ENCODE measurements at regions not wholly inside any gene's neighbourhood (a gene's known extent, or its start where the extent isn't known, plus 50 kb on each side); places are given as distances from the start of the nearest gene placed in this dataset.

DNA sequence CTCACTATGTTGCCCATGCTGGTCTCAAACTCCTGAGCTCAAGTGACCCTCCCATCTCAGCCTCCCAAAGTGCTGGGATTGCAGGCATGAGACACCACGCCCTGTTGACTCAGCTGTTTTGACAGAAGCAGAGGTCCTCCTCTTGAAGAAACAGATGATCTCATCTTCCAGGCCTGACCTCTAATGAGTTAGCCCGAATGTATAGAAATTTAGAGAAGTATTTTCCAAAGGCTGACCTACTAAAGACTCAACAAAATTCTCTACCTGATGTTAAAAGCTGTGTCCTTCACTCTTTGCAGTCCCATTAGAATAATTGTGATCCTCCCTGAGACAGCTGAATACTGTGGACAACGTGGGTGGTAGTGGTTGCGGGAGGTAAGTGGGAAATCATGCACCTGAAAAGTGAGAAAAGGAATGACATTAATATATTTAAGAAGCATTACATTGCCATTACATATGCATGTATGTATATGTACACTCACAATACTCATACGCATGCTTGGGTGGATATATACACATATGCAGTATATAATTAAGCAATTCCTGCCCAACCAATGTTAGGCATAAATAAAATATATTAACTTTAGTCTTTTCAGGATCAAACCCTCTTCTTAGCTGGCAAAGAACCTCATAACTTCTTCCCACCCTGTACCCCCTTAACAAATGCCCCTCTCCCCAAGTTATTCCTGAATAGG lies 204.6 kb upstream of the NR2F2 start:
- Histone ChIP-seq H3K36me3 (ENCODE audit: control insufficient read depth in 1 of 2, insufficient read depth in 2 of 2, low read length in 2 of 2) (no peaks in the 10 kb centered on the region), H3K9me3 (ENCODE audit: control insufficient read depth in 1 of 2, low read length in 2 of 2) (no peaks in the 10 kb centered on the region), H3K27me3 (ENCODE audit: control insufficient read depth in 1 of 2, insufficient read depth in 2 of 2, low read length in 2 of 2) (no peaks in the 10 kb centered on the region), H3K27ac (ENCODE audit: low read depth, low read length) (no peak overlapping the region), H3K9ac (ENCODE audit: low read depth in 1 of 2, low read length in 2 of 2) (no peak overlapping the region), H3K4me1 (ENCODE audit: control insufficient read depth in 1 of 2, insufficient read depth in 2 of 2, low read length in 2 of 2) (no peaks in the 10 kb centered on the region), H3K4me3 (ENCODE audit: low read depth in 1 of 2, low read length in 2 of 2) (no peak overlapping the region)

DNA sequence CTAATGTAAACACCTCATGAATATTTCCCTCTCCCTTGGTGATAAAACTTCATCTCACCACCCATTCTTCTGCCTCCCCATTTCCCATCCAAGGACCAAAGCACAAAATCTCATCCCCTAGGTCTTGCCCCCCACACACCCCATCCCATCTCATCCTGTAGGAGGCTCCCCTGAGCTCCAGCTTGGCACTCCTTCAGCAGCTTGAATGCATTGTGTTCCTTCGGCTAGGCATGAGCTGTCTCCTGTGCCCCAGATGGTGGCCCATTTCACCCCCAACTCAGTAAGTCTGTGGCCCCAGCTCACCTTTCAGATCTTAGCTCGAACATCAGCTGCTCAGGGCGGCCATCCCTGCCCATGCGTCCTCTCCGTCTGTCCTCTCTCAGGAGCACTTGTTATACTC lies 203.6 kb upstream of the NR2F2 start:
- H3K27me3 ChIP-seq (ENCODE audit: control insufficient read depth in 1 of 2, insufficient read depth in 2 of 2, low read length in 2 of 2), result no peaks in the 10 kb centered on the region
- no peaks in the 10 kb centered on the region for H3K4me1 ChIP-seq (ENCODE audit: control insufficient read depth in 1 of 2, insufficient read depth in 2 of 2, low read length in 2 of 2)
- H3K27ac ChIP-seq (ENCODE audit: low read depth, low read length), result no peak overlapping the region
- H3K4me3 ChIP-seq (ENCODE audit: low read depth in 1 of 2, low read length in 2 of 2), result no peak overlapping the region
- no peak overlapping the region for H3K9ac ChIP-seq (ENCODE audit: low read depth in 1 of 2, low read length in 2 of 2)
- H3K36me3 ChIP-seq (ENCODE audit: control insufficient read depth in 1 of 2, insufficient read depth in 2 of 2, low read length in 2 of 2), result no peaks in the 10 kb centered on the region
- H3K9me3 ChIP-seq (ENCODE audit: control insufficient read depth in 1 of 2, low read length in 2 of 2), result no peaks in the 10 kb centered on the region

DNA sequence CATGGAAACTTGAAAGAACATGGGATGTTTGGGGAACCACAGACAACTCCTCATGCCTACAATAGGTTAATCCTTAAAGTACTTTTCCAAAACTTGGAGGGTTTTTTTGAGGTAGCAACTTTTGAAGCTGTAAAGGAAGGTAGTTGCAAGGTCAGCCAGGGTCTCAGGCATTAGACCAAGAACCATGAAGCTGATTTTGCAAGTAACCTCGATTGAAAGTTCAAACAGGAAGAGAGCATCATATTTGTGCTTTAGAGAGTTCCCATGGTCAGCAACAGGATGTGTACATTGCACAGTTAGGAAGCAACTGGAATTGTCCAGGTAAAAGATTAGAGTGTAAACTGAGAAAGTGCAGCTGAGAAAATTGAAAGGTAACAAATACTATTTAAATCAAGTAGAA lies 199.8 kb upstream of the NR2F2 start:
- Histone ChIP-seq H3K9me3 (ENCODE audit: control insufficient read depth in 1 of 2, low read length in 2 of 2) (no peaks in the 10 kb centered on the region), H3K4me1 (ENCODE audit: control insufficient read depth in 1 of 2, insufficient read depth in 2 of 2, low read length in 2 of 2) (no peaks in the 10 kb centered on the region), H3K27me3 (ENCODE audit: control insufficient read depth in 1 of 2, insufficient read depth in 2 of 2, low read length in 2 of 2) (no peaks in the 10 kb centered on the region), H3K27ac (ENCODE audit: low read depth, low read length) (no peak overlapping the region), H3K9ac (ENCODE audit: low read depth in 1 of 2, low read length in 2 of 2) (no peak overlapping the region), H3K4me3 (ENCODE audit: low read depth in 1 of 2, low read length in 2 of 2) (no peak overlapping the region), H3K36me3 (ENCODE audit: control insufficient read depth in 1 of 2, insufficient read depth in 2 of 2, low read length in 2 of 2) (no peaks in the 10 kb centered on the region)

DNA sequence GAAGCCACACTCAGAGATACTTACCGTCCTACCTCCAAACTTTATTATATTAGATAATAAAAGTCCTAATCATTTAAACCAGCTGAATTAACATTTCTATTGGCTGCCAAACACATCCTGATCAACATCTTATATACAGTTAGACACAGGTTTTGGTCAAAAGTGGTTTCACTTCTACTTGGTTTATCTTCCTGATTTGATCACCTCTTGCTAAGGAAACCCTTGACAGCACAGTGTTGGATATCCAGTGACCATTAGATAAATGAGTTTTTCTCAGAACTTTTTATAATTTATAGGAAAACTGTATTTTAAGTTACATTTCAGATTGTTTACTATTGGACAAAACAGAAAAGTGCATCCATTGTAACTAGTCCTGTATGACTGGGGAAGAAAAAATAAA lies 198.4 kb upstream of the NR2F2 start:
- H3K9ac ChIP-seq (ENCODE audit: low read depth in 1 of 2, low read length in 2 of 2), result no peak overlapping the region

DNA sequence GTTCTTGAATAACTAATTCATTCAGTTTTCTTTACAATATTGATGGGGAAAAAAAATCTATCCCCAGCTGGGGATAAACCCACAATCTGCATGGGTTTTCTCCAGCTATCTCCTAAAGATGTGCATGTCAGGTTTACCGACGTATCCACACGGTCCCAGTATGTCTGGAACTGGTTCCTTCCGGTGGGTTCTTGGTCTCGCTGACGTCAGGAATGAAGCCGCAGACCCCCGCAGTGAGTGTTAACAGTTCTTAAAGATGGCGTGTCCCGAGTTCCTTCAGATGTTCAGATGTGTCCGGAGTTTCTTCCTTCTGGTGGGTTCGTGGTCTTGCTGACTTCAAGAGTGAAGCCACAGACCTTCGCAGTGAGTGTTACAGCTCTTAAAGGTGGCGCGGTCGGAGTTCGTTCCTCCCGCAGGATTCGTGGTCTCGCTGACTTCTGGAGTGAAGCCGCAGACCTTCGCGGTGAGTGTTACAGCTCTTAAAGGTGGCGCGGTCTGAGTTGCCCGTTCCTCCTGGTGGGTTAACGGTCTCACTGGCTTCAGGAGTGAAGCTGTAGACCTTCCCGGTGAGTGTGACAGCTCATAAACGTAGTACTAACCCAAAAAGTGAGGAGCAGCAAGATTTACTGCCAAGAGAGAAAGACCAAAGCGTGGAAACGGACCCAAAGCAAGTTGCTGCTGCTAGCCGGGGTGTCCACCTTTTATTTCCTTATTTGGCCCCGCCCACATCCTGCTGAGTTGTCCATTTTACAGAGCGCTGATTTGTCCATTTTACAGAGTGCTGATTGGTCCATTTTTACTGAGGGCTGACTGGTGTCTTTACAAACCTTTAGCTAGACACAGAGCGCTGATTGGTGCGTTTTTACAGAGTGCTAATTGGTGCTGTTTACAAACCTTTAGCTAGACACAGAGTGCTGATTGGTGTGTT lies 195.1 kb upstream of the NR2F2 start:
- H3K9ac ChIP-seq (ENCODE audit: low read depth in 1 of 2, low read length in 2 of 2), result no peak overlapping the region
- H3K4me1 ChIP-seq (ENCODE audit: control insufficient read depth in 1 of 2, insufficient read depth in 2 of 2, low read length in 2 of 2), result no peaks in the 10 kb centered on the region
- no peaks in the 10 kb centered on the region for H3K36me3 ChIP-seq (ENCODE audit: control insufficient read depth in 1 of 2, insufficient read depth in 2 of 2, low read length in 2 of 2)
- H3K27me3 ChIP-seq (ENCODE audit: control insufficient read depth in 1 of 2, insufficient read depth in 2 of 2, low read length in 2 of 2), result no peaks in the 10 kb centered on the region
- no peak overlapping the region for H3K4me3 ChIP-seq (ENCODE audit: low read depth in 1 of 2, low read length in 2 of 2)
- H3K27ac ChIP-seq (ENCODE audit: low read depth, low read length), result no peak overlapping the region
- H3K9me3 ChIP-seq (ENCODE audit: control insufficient read depth in 1 of 2, low read length in 2 of 2), result no peaks in the 10 kb centered on the region

More for the DNA sequence above, 198.4 kb upstream of the NR2F2 start:
- H3K36me3 ChIP-seq (ENCODE audit: control insufficient read depth in 1 of 2, insufficient read depth in 2 of 2, low read length in 2 of 2), result no peaks in the 10 kb centered on the region
- H3K4me1 ChIP-seq (ENCODE audit: control insufficient read depth in 1 of 2, insufficient read depth in 2 of 2, low read length in 2 of 2), result no peaks in the 10 kb centered on the region
- H3K9me3 ChIP-seq (ENCODE audit: control insufficient read depth in 1 of 2, low read length in 2 of 2), result no peaks in the 10 kb centered on the region
- no peaks in the 10 kb centered on the region for H3K27me3 ChIP-seq (ENCODE audit: control insufficient read depth in 1 of 2, insufficient read depth in 2 of 2, low read length in 2 of 2)
- no peak overlapping the region for H3K27ac ChIP-seq (ENCODE audit: low read depth, low read length)
- H3K4me3 ChIP-seq (ENCODE audit: low read depth in 1 of 2, low read length in 2 of 2), result no peak overlapping the region

DNA sequence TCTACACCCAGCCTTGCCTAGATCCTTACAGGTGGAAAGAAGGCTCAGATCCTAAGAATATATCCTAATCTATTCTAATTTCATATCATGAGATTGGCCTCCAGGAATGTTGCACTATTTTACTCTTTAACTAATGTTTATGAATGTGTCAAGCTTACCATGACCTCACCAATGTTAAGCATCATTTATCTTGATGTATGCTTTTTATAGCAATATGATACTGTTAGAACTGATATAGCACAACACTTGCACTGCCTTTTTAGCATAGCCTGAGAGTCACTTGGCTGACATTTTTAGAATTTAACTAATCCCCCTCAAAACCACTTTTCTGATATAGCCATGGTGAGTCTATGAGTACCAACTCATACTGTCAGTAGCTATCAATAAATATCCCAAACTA lies 191.5 kb upstream of the NR2F2 start:
- Histone ChIP-seq H3K36me3 (ENCODE audit: control insufficient read depth in 1 of 2, insufficient read depth in 2 of 2, low read length in 2 of 2) (no peaks in the 10 kb centered on the region), H3K4me1 (ENCODE audit: control insufficient read depth in 1 of 2, insufficient read depth in 2 of 2, low read length in 2 of 2) (no peaks in the 10 kb centered on the region), H3K27ac (ENCODE audit: low read depth, low read length) (no peak overlapping the region), H3K4me3 (ENCODE audit: low read depth in 1 of 2, low read length in 2 of 2) (no peak overlapping the region), H3K9ac (ENCODE audit: low read depth in 1 of 2, low read length in 2 of 2) (no peak overlapping the region), H3K9me3 (ENCODE audit: control insufficient read depth in 1 of 2, low read length in 2 of 2) (no peaks in the 10 kb centered on the region), H3K27me3 (ENCODE audit: control insufficient read depth in 1 of 2, insufficient read depth in 2 of 2, low read length in 2 of 2) (no peaks in the 10 kb centered on the region)

DNA sequence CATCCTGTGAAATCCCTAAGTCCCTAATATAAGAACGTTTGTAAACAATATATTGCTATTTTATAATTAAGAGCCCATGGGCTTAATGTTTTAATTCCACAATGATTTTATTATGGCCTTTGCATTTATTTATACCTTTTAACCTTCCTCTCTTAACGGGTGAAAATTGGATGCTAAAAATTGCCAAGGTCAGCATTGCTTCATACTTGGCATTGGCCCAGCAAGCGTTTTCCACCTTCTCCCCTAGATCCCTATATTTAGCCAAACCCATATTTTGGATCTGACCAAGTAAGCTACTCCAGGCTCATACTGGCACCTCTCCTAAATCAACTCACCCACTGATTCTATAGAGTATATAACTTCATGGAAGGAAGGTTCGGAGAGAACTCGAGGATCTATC lies 188.0 kb upstream of the NR2F2 start:
- H3K4me3 ChIP-seq (ENCODE audit: low read depth in 1 of 2, low read length in 2 of 2), result no peak overlapping the region
- no peak overlapping the region for H3K9ac ChIP-seq (ENCODE audit: low read depth in 1 of 2, low read length in 2 of 2)
- no peaks in the 10 kb centered on the region for H3K36me3 ChIP-seq (ENCODE audit: control insufficient read depth in 1 of 2, insufficient read depth in 2 of 2, low read length in 2 of 2)
- no peaks in the 10 kb centered on the region for H3K9me3 ChIP-seq (ENCODE audit: control insufficient read depth in 1 of 2, low read length in 2 of 2)
- no peaks in the 10 kb centered on the region for H3K4me1 ChIP-seq (ENCODE audit: control insufficient read depth in 1 of 2, insufficient read depth in 2 of 2, low read length in 2 of 2)
- no peaks in the 10 kb centered on the region for H3K27me3 ChIP-seq (ENCODE audit: control insufficient read depth in 1 of 2, insufficient read depth in 2 of 2, low read length in 2 of 2)
- no peak overlapping the region for H3K27ac ChIP-seq (ENCODE audit: low read depth, low read length)

DNA sequence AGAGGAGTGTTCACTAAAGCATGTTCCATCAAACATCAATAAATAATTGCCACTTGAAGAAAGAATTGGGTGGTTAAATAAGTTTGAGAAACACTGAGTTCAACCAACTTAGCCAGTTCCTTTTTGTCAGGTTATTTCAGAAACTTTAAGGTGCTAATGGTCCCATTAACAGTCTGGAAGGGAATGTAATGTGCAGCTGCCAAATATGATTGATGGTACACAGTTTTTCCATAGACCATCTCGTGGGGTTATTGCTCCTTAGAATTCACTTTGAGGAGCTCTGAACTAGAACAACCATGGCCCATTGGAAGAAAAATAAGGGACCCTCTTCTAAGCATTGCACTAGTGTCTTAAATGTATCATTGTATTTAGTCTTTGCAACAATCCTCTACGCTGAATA lies 185.8 kb upstream of the NR2F2 start:
- Histone ChIP-seq H3K9ac (ENCODE audit: low read depth in 1 of 2, low read length in 2 of 2) (no peak overlapping the region), H3K27ac (ENCODE audit: low read depth, low read length) (no peak overlapping the region), H3K36me3 (ENCODE audit: control insufficient read depth in 1 of 2, insufficient read depth in 2 of 2, low read length in 2 of 2) (no peaks in the 10 kb centered on the region), H3K27me3 (ENCODE audit: control insufficient read depth in 1 of 2, insufficient read depth in 2 of 2, low read length in 2 of 2) (no peaks in the 10 kb centered on the region), H3K9me3 (ENCODE audit: control insufficient read depth in 1 of 2, low read length in 2 of 2) (no peaks in the 10 kb centered on the region), H3K4me3 (ENCODE audit: low read depth in 1 of 2, low read length in 2 of 2) (no peak overlapping the region), H3K4me1 (ENCODE audit: control insufficient read depth in 1 of 2, insufficient read depth in 2 of 2, low read length in 2 of 2) (no peaks in the 10 kb centered on the region)

DNA sequence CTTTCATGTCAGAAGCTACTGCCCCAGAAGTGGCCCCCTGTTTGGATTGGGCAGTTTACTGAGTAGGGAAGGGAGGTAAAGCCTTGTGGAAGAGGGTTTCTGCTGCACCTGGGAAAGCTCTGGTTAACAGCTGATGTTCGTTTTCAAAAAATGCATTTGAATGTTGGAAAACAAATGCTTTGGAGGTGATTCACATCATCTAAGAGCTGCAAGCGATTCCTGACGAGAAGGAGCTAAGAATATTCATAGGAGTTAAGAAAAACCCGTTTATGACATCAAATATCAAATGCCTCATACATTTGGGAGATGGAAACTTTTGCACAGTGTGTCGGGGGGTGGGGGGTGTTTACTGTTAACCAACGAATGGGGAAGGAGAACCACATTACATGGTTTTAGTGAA lies 183.8 kb upstream of the NR2F2 start:
- H3K27ac ChIP-seq (ENCODE audit: low read depth, low read length), result no peak overlapping the region
- no peaks in the 10 kb centered on the region for H3K36me3 ChIP-seq (ENCODE audit: control insufficient read depth in 1 of 2, insufficient read depth in 2 of 2, low read length in 2 of 2)
- no peaks in the 10 kb centered on the region for H3K4me1 ChIP-seq (ENCODE audit: control insufficient read depth in 1 of 2, insufficient read depth in 2 of 2, low read length in 2 of 2)
- H3K9ac ChIP-seq (ENCODE audit: low read depth in 1 of 2, low read length in 2 of 2), result no peak overlapping the region
- H3K27me3 ChIP-seq (ENCODE audit: control insufficient read depth in 1 of 2, insufficient read depth in 2 of 2, low read length in 2 of 2), result no peaks in the 10 kb centered on the region
- H3K9me3 ChIP-seq (ENCODE audit: control insufficient read depth in 1 of 2, low read length in 2 of 2), result no peaks in the 10 kb centered on the region
- H3K4me3 ChIP-seq (ENCODE audit: low read depth in 1 of 2, low read length in 2 of 2), result no peak overlapping the region

DNA sequence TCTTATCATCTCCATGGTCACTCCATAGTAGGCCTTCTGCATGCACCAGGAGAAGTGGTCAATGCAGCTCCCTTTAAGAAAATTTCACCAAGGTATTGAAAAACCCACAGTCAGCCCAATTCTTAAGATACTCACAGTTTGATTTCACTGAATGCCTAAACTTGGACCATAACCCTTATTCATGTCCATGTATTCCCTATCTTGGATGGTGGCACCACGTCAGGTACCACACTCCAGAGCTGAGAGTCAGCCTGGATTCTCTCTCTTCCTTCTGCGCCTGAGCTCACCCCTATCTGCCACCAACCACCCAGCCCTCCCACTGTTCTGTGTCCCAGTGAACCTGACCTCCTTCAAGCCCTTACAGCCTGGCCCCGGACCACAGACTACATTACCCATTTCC lies 183.2 kb upstream of the NR2F2 start:
- no peaks in the 10 kb centered on the region for H3K9me3 ChIP-seq (ENCODE audit: control insufficient read depth in 1 of 2, low read length in 2 of 2)
- no peaks in the 10 kb centered on the region for H3K4me1 ChIP-seq (ENCODE audit: control insufficient read depth in 1 of 2, insufficient read depth in 2 of 2, low read length in 2 of 2)
- H3K9ac ChIP-seq (ENCODE audit: low read depth in 1 of 2, low read length in 2 of 2), result no peak overlapping the region
- H3K27ac ChIP-seq (ENCODE audit: low read depth, low read length), result no peak overlapping the region
- no peak overlapping the region for H3K4me3 ChIP-seq (ENCODE audit: low read depth in 1 of 2, low read length in 2 of 2)
- no peaks in the 10 kb centered on the region for H3K36me3 ChIP-seq (ENCODE audit: control insufficient read depth in 1 of 2, insufficient read depth in 2 of 2, low read length in 2 of 2)
- no peaks in the 10 kb centered on the region for H3K27me3 ChIP-seq (ENCODE audit: control insufficient read depth in 1 of 2, insufficient read depth in 2 of 2, low read length in 2 of 2)

All from duodenal mucosa (tissue), 2 donors.